Subcutaneous abdominal adipose tissue (tissue), 5 donors: ENCODE measurements at regions not wholly inside any gene's neighbourhood (a gene's known extent, or its start where the extent isn't known, plus 50 kb on each side); places are given as distances from the start of the nearest gene placed in this dataset.

Experiments
- H3K27ac ChIP-seq: one replicate; pipeline ENCODE4 v1.7.0; 2013; ENCODE audit warnings: low read depth, mild to moderate bottlenecking, inconsistent platforms, low read length, moderate library complexity
- H3K27me3 ChIP-seq, 5 donors: one replicate each; pipeline ENCODE4 v1.7.0; 2013; ENCODE audit warnings: low read length in 5 of 5, inconsistent platforms in 1 of 5; ENCODE audit not compliant: control insufficient read depth in 5 of 5, insufficient read depth in 4 of 5
- H3K36me3 ChIP-seq, 5 donors: one replicate each; pipeline ENCODE4 v1.7.0; 2013; ENCODE audit warnings: low read length in 5 of 5; ENCODE audit not compliant: control insufficient read depth in 5 of 5, insufficient read depth in 5 of 5
- H3K4me1 ChIP-seq, 5 donors: one replicate each; pipeline ENCODE4 v1.7.0; 2013; ENCODE audit warnings: low read length in 5 of 5, mild to moderate bottlenecking in 3 of 5, moderate library complexity in 1 of 5; ENCODE audit not compliant: control insufficient read depth in 5 of 5, insufficient read depth in 5 of 5
- H3K4me3 ChIP-seq, 5 donors: one replicate each; pipeline ENCODE4 v1.7.0; 2013; ENCODE audit warnings: low read length in 5 of 5, low read depth in 1 of 5
- H3K9ac ChIP-seq, 5 donors: one replicate each; pipeline ENCODE4 v1.7.0; 2013; ENCODE audit warnings: low read length in 5 of 5, mild to moderate bottlenecking in 4 of 5, moderate library complexity in 3 of 5
- H3K9me3 ChIP-seq, 5 donors: one replicate each; pipeline ENCODE4 v1.7.0; 2013; ENCODE audit warnings: low read length in 5 of 5; ENCODE audit not compliant: control insufficient read depth in 5 of 5
- donor health status: healthy.
- donor health status: healthy.
- donor health status: healthy.
- donor health status: healthy.
- donor health status: healthy.

GRCh38 chr7:41821521-41822213 is 118.8 kb upstream of the INHBA start:
- H3K4me3 ChIP-seq: no peak overlapping the region
- H3K9ac ChIP-seq: no peak overlapping the region
- no peaks in the 10 kb centered on the region for H3K36me3 ChIP-seq
- no peak overlapping the region for H3K27ac ChIP-seq
- H3K27me3 ChIP-seq: no peaks in the 10 kb centered on the region
- no peaks in the 10 kb centered on the region for H3K9me3 ChIP-seq
- H3K4me1 ChIP-seq: no peaks in the 10 kb centered on the region

GRCh38 chr7:41820111-41820671 is 117.3 kb upstream of the INHBA start:
- H3K9ac ChIP-seq: no peak overlapping the region
- H3K27ac ChIP-seq: no peak overlapping the region
- no peaks in the 10 kb centered on the region for H3K27me3 ChIP-seq
- no peaks in the 10 kb centered on the region for H3K36me3 ChIP-seq
- no peaks in the 10 kb centered on the region for H3K4me1 ChIP-seq
- H3K9me3 ChIP-seq: no peaks in the 10 kb centered on the region
- no peak overlapping the region for H3K4me3 ChIP-seq

GRCh38 chr7:41819645-41820044 is 116.8 kb upstream of the INHBA start:
- H3K4me1 ChIP-seq: no peaks in the 10 kb centered on the region
- no peak overlapping the region for H3K4me3 ChIP-seq
- no peaks in the 10 kb centered on the region for H3K27me3 ChIP-seq
- no peaks in the 10 kb centered on the region for H3K36me3 ChIP-seq
- no peak overlapping the region for H3K9ac ChIP-seq
- no peaks in the 10 kb centered on the region for H3K9me3 ChIP-seq
- no peak overlapping the region for H3K27ac ChIP-seq

GRCh38 chr7:41818765-41819398 is 116.0 kb upstream of the INHBA start:
- Histone ChIP-seq H3K9me3 (no peaks in the 10 kb centered on the region), H3K27ac (no peak overlapping the region), H3K36me3 (no peaks in the 10 kb centered on the region), H3K9ac (no peak overlapping the region), H3K4me3 (no peak overlapping the region), H3K4me1 (no peaks in the 10 kb centered on the region), H3K27me3 (no peaks in the 10 kb centered on the region)

- Histone ChIP-seq H3K4me1 (no peaks in the 10 kb centered on the region), H3K4me3 (no peak overlapping the region), H3K27me3 (no peaks in the 10 kb centered on the region), H3K9me3 (no peaks in the 10 kb centered on the region), H3K9ac (no peak overlapping the region), H3K27ac (no peak overlapping the region), H3K36me3 (no peaks in the 10 kb centered on the region)
These were observed 114.5 kb upstream of the INHBA start for GRCh38 chr7:41817386-41817785.

- Histone ChIP-seq H3K27me3 (no peaks in the 10 kb centered on the region), H3K4me1 (no peaks in the 10 kb centered on the region), H3K4me3 (no peak overlapping the region), H3K9ac (no peak overlapping the region), H3K27ac (no peak overlapping the region), H3K36me3 (no peaks in the 10 kb centered on the region), H3K9me3 (no peaks in the 10 kb centered on the region)
These were observed 113.2 kb upstream of the INHBA start for GRCh38 chr7:41816111-41816510.

- H3K9me3 ChIP-seq: no peaks in the 10 kb centered on the region
- H3K4me1 ChIP-seq: no peaks in the 10 kb centered on the region
- no peak overlapping the region for H3K4me3 ChIP-seq
- no peaks in the 10 kb centered on the region for H3K27me3 ChIP-seq
- no peak overlapping the region for H3K9ac ChIP-seq
- no peak overlapping the region for H3K27ac ChIP-seq
- no peaks in the 10 kb centered on the region for H3K36me3 ChIP-seq
These were observed 112.0 kb upstream of the INHBA start for GRCh38 chr7:41814888-41815287.

- Histone ChIP-seq H3K9me3 (no peaks in the 10 kb centered on the region), H3K9ac (no peak overlapping the region), H3K27ac (no peak overlapping the region), H3K4me3 (no peak overlapping the region), H3K4me1 (peaks cover 0 to 6% (median 0%) of the 10 kb centered on the region in 5 donors), H3K36me3 (no peaks in the 10 kb centered on the region), H3K27me3 (no peaks in the 10 kb centered on the region)
These were observed 110.4 kb upstream of the INHBA start for GRCh38 chr7:41813286-41813685.

- H3K4me3 ChIP-seq: no peak overlapping the region
- H3K36me3 ChIP-seq: no peaks in the 10 kb centered on the region
- H3K9ac ChIP-seq: no peak overlapping the region
- no peaks in the 10 kb centered on the region for H3K27me3 ChIP-seq
- no peak overlapping the region for H3K27ac ChIP-seq
- H3K4me1 ChIP-seq: peaks cover 0 to 14% (median 3%) of the 10 kb centered on the region in 5 donors
- H3K9me3 ChIP-seq: no peaks in the 10 kb centered on the region
These were observed 109.1 kb upstream of the INHBA start for GRCh38 chr7:41811941-41812340.

- no peaks in the 10 kb centered on the region for H3K27me3 ChIP-seq
- no peak overlapping the region for H3K9ac ChIP-seq
- H3K4me3 ChIP-seq: no peak overlapping the region
- H3K36me3 ChIP-seq: no peaks in the 10 kb centered on the region
- H3K27ac ChIP-seq: no peak overlapping the region
- H3K4me1 ChIP-seq: peaks cover 0 to 14% (median 3%) of the 10 kb centered on the region in 5 donors
- H3K9me3 ChIP-seq: no peaks in the 10 kb centered on the region
These were observed 107.2 kb upstream of the INHBA start for GRCh38 chr7:41809940-41810576.
